Lung (tissue), 11 donors: ENCODE measurements at regions not wholly inside any gene's neighbourhood (a gene's known extent, or its start where the extent isn't known, plus 50 kb on each side); places are given as distances from the start of the nearest gene placed in this dataset.

Experiments
- ATAC-seq: fragments of 200-7000 bp; cut with Tn5 transposase; one replicate; pipeline ENCODE4 v1.9.1; 2020; ENCODE audit warnings: moderate number of reproducible peaks; ENCODE audit not compliant: insufficient read depth, low FRiP score
- DNase-seq, 3 donors: peaks; one replicate each; pipeline ENCODE4 v3.0.0-alpha.2; 2013 to 2017
- H3K27ac ChIP-seq, 2 donors: one replicate each; pipeline ENCODE4 v1.5.1; 2013; ENCODE audit warnings: mild to moderate bottlenecking in 2 of 2, moderate library complexity in 2 of 2, control low read depth in 1 of 2, inconsistent platforms in 1 of 2, low read depth in 1 of 2, low read length in 1 of 2
- H3K27me3 ChIP-seq, 3 donors: one replicate each; pipeline ENCODE4 v1.5.1; 2013; ENCODE audit warnings: low read length in 2 of 3; ENCODE audit not compliant: control insufficient read depth in 3 of 3, insufficient read depth in 3 of 3
- H3K36me3 ChIP-seq, 4 donors: one replicate each; pipeline ENCODE4 v1.5.1; 2013; ENCODE audit warnings: low read length in 4 of 4, mild to moderate bottlenecking in 1 of 4, moderate library complexity in 1 of 4; ENCODE audit not compliant: control insufficient read depth in 4 of 4, insufficient read depth in 4 of 4
- H3K4me1 ChIP-seq, 5 donors: one replicate each; pipeline ENCODE4 v1.5.1; 2013; ENCODE audit warnings: low read length in 5 of 5, mild to moderate bottlenecking in 2 of 5, moderate library complexity in 1 of 5; ENCODE audit not compliant: control insufficient read depth in 5 of 5, insufficient read depth in 5 of 5
- H3K4me3 ChIP-seq: one replicate; pipeline ENCODE4 v1.5.1; 2013; ENCODE audit warnings: mild to moderate bottlenecking, control low read depth, moderate library complexity
- H3K9ac ChIP-seq, 2 donors: one replicate each; pipeline ENCODE4 v1.5.1; 2013; ENCODE audit warnings: low read length in 2 of 2, control low read depth in 1 of 2; ENCODE audit not compliant: insufficient read depth in 1 of 2
- H3K9me3 ChIP-seq, 4 donors: one replicate each; pipeline ENCODE4 v1.5.1; 2013; ENCODE audit warnings: low read length in 3 of 4, mild to moderate bottlenecking in 1 of 4, moderate library complexity in 1 of 4; ENCODE audit not compliant: control insufficient read depth in 4 of 4, insufficient read depth in 3 of 4
- WGBS, 2 donors: extraction: QIAGEN DNeasy Blood & Tissue Kit; methylation state at CpG; one replicate each; pipeline ENCODE4 v1.1.7; 2013; 5-methylcytosine and 5-hydroxymethylcytosine counted together
- TF ChIP-seq, protein P1 (sequence below): IDR thresholded peaks from 2 replicates; pipeline ENCODE4 v1.5.1; 2012; ENCODE audit warnings: mild to moderate bottlenecking; ENCODE audit errors: control extremely low read depth, extremely low read depth
- donor health status: control.
- donor health status: control.
- donor health status: Bipolar disorder and iron deficiency.
- donor health status: healthy.
- donor health status: DM: yes; HTN: yes; CAD: no.

DNA sequence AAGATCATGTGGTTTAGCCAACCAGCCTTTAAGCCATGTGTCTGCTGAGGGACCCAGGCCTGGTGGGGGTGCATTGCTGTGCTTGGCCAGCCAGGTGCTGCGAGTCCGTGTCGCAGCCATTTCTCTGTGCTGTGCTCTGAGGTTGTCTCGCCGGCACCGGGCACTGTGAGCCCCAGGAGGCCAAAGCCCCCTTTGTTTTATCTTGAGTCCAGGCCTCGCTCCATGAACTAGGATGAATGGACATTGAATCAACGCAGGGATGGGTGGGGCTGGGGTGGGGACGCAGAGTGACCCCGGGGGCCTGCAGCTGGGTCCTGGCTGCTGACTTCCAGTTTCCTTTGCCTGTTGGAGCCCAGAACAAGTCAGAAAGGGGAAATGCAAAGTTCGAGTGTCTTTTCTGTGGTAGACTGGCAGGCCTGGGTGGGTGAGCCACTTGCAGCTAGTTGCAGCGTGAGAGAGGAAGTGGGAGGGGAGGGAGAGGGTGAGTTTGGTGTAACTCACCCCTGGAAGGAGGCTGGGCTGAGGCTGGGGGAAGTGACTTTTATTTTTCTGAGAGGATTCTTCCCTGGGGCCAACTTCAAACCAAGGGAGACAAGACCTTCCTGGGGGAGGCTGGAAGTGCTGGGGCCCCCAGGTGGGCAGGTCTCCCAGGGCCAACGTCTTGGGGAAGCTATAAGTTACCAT, 324.7 kb downstream of the SEC14L1 start:
- Histone ChIP-seq H3K36me3 (peaks cover 0 to 15% (median 7%) of the 10 kb centered on the region in 4 donors), H3K9ac (no peak overlapping the region), H3K4me1 (peaks cover 2 to 53% (median 30%) of the 10 kb centered on the region in 5 donors), H3K27me3 (no peaks in the 10 kb centered on the region), H3K27ac (peak overlapping the region; percentile 11 to 87), H3K4me3 (no peak overlapping the region), H3K9me3 (no peaks in the 10 kb centered on the region)
- TF ChIP-seq, protein P1, sequence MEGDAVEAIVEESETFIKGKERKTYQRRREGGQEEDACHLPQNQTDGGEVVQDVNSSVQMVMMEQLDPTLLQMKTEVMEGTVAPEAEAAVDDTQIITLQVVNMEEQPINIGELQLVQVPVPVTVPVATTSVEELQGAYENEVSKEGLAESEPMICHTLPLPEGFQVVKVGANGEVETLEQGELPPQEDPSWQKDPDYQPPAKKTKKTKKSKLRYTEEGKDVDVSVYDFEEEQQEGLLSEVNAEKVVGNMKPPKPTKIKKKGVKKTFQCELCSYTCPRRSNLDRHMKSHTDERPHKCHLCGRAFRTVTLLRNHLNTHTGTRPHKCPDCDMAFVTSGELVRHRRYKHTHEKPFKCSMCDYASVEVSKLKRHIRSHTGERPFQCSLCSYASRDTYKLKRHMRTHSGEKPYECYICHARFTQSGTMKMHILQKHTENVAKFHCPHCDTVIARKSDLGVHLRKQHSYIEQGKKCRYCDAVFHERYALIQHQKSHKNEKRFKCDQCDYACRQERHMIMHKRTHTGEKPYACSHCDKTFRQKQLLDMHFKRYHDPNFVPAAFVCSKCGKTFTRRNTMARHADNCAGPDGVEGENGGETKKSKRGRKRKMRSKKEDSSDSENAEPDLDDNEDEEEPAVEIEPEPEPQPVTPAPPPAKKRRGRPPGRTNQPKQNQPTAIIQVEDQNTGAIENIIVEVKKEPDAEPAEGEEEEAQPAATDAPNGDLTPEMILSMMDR: no peak
- DNase-seq (peak; percentile 66 to 83 (median 68)), ATAC-seq (peak; percentile 83)
- WGBS, 2 donors: 8 to 28% methylated on average over 13 of the region's 13 CpGs

DNA sequence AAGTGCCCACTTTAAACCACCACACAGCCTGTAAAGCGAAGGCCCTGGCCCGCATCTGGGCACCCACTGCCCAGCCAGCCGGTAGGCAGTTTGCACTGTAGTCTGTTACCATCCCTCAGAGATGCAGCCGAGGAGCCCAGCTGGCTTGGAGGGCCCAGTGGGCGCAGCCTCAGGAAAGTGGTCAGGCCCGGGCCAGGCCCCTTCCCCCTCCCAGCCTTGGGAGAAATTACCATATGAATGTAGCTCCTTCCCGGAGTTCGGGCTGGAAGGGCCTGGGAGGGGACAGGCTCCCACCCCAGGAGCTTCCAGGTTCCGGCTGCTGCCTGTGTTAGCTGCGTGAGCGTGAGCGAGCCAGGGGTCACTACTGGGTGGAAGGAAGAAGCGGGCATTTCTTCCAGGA, 325.4 kb downstream of the SEC14L1 start:
- DNase-seq: peak in 2 of 3 donors; percentile 57 to 58
- WGBS, 2 donors: 45 to 53% methylated on average over 13 of the region's 13 CpGs

DNA sequence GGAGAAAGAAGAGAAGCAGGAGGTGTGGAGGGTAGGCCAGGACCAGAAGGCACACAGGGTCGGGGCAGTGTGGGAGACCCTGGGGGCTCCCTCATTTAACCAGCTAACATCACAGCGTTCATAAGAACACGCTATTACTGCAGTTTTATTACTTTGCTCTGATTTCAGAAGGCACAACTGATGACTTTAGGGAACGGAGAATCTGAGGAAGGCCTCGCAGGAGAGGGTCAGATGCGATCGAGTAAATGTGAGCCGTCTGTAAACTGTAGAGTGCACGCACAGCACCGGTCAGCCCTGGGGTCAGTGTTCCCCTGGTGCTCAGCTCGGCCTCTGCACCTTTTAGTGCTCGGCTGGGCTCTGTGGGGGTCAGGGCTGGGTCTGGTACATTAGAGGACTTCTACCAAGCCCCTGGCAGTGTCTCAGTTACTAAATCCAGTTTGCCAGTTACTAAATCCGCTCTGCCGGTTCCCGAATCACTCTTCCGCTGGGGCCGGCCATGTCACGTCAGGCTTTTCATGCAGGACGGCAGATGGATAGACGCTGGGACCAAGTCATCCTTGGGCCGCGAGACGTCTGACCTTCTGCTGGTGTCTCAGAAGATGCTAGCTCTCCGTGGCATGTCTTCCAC, 325.9 kb downstream of the SEC14L1 start:
- DNase-seq (no peak), ATAC-seq (no peak)
- H3K4me3 ChIP-seq: no peak overlapping the region
- no peak overlapping the region for H3K9ac ChIP-seq
- 89% methylated on average over 24 of the region's 24 CpGs for WGBS, 2 donors
- TF ChIP-seq, protein P1: no peak
- H3K9me3 ChIP-seq: no peaks in the 10 kb centered on the region
- peaks cover 0 to 17% (median 8%) of the 10 kb centered on the region in 4 donors for H3K36me3 ChIP-seq
- H3K4me1 ChIP-seq: peaks cover 10 to 55% (median 35%) of the 10 kb centered on the region in 5 donors
- H3K27me3 ChIP-seq: no peaks in the 10 kb centered on the region
- H3K27ac ChIP-seq: peak overlapping the region; percentile 11 to 87

More for the DNA sequence above, 325.4 kb downstream of the SEC14L1 start:
- no peak for ATAC-seq
- Histone ChIP-seq H3K9me3 (no peaks in the 10 kb centered on the region), H3K27ac (peak overlapping the region; percentile 11 to 87), H3K27me3 (no peaks in the 10 kb centered on the region), H3K36me3 (peaks cover 0 to 17% (median 8%) of the 10 kb centered on the region in 4 donors), H3K4me3 (no peak overlapping the region), H3K9ac (no peak overlapping the region), H3K4me1 (peaks cover 6 to 55% (median 33%) of the 10 kb centered on the region in 5 donors)
- TF ChIP-seq, protein P1: no peak
